Natural killer cell (primary cell): ENCODE measurements at regions not wholly inside any gene's neighbourhood (a gene's known extent, or its start where the extent isn't known, plus 50 kb on each side); places are given as distances from the start of the nearest gene placed in this dataset.

Source experiments
- ATAC-seq, 3 donors: fragments of 150-1000 bp in 2 of 3; fragments of 200-7000 bp in 1 of 3; cut with Tn5 transposase; 1 replicate in 1 of 3; 2 replicates in 2 of 3; pipeline ENCODE4 v1.10.0; 2021; ENCODE audit warnings: mild to moderate bottlenecking in 2 of 3, moderate library complexity in 2 of 3
- DNase-seq, 2 donors: peaks; one replicate each; pipeline versions ENCODE4 v3.0.0 to v3.0.0-alpha.2; 2013 to 2021; ENCODE audit warnings: mixed read lengths in 1 of 2
- H3K27ac ChIP-seq: one replicate; pipeline ENCODE4 v1.5.1; 2013; ENCODE audit warnings: mild to moderate bottlenecking, low read length
- H3K27me3 ChIP-seq: one replicate; pipeline ENCODE4 v1.6.1; 2013; ENCODE audit warnings: low read length; ENCODE audit not compliant: control insufficient read depth, insufficient read depth
- H3K36me3 ChIP-seq: one replicate; pipeline ENCODE4 v1.6.1; 2013; ENCODE audit warnings: low read length; ENCODE audit not compliant: control insufficient read depth, insufficient read depth
- H3K4me1 ChIP-seq: one replicate; pipeline ENCODE4 v1.6.1; 2013; ENCODE audit warnings: low read length; ENCODE audit not compliant: control insufficient read depth, insufficient read depth
- H3K4me3 ChIP-seq: one replicate; pipeline ENCODE4 v1.5.1; 2013; ENCODE audit warnings: low read length
- H3K9me3 ChIP-seq: one replicate; pipeline ENCODE4 v1.6.1; 2013; ENCODE audit warnings: low read length; ENCODE audit not compliant: control insufficient read depth, insufficient read depth
- H3K27ac Mint-ChIP-seq, 2 donors: one replicate each; pipeline ENCODE4 v1.8.0; 2022; ENCODE audit warnings: mild to moderate bottlenecking in 2 of 2, mixed read lengths in 2 of 2, moderate library complexity in 1 of 2
- H3K27me3 Mint-ChIP-seq, 2 donors: one replicate each; pipeline ENCODE4 v1.8.0; 2022; ENCODE audit warnings: low read depth in 2 of 2, mixed read lengths in 2 of 2
- H3K36me3 Mint-ChIP-seq: one replicate; pipeline ENCODE4 v1.8.0; 2022; ENCODE audit warnings: mixed read lengths
- H3K4me1 Mint-ChIP-seq, 2 donors: one replicate each; pipeline ENCODE4 v1.8.0; 2022; ENCODE audit warnings: mixed read lengths in 2 of 2
- H3K4me3 Mint-ChIP-seq: one replicate; pipeline ENCODE4 v1.8.0; 2022; ENCODE audit warnings: mild to moderate bottlenecking, moderate library complexity, mixed read lengths
- H3K9me3 Mint-ChIP-seq, 2 donors: one replicate each; pipeline ENCODE4 v1.8.0; 2022; ENCODE audit warnings: mixed read lengths in 2 of 2
- WGBS: methylation state at CpG from one replicate; pipeline ENCODE4 v1.1.7; 2013; ENCODE audit warnings: missing lambda C conversion rate; ENCODE audit not compliant: insufficient coverage; 5-methylcytosine and 5-hydroxymethylcytosine counted together
- intact Hi-C: fragments of 100-400 bp; cut with micrococcal nuclease; formaldehyde crosslinking; loops from one replicate; pipeline ENCODE4 v1.14.2; 2022
- TF ChIP-seq, protein P1 (sequence below): fragments of 200-600 bp; IDR thresholded peaks from one replicate; pipeline ENCODE4 v1.8.0; 2022; ENCODE audit warnings: antibody characterized with exemption

DNA sequence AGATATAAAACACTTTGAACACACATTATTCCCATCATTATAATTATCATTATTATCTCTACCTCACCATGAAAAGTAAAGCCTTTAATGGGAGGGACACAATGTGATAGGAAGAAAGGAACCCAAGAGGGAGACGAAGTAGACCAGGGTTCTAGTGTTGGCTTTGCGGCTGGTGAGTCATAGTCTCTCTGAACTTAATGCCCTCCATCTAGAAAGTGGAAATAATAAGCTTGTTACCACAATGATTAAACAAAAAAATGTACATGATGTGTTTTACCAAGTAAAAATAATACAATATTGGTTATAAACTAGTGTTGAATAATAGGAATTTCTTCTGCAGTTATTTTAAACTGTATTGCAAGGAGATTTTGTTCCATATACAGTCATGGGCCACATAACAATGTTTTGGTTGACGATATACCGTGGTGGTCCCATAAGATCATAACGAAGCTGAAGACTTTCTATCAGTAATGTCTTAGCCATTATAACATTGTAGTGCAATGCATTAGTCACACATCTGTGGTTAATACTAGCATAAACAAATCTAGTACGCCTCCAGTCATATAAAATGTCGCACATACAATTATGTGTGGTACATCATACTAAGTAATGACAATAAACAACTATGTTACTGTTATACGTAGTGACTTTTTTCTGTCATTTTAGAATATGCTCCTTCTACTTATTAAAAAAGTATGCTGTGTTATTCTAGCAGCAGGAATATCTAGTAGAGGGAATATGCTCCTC lies 450.6 kb upstream of the SORCS1 start:
- H3K9me3 Mint-ChIP-seq = peaks cover 5 to 10% of the 10 kb centered on the region in 2 donors
- no peaks in the 10 kb centered on the region for H3K36me3 Mint-ChIP-seq
- Histone ChIP-seq H3K9me3 (no peaks in the 10 kb centered on the region), H3K27me3 (no peaks in the 10 kb centered on the region), H3K36me3 (no peaks in the 10 kb centered on the region), H3K4me3 (no peak overlapping the region), H3K4me1 (no peaks in the 10 kb centered on the region), H3K27ac (no peak overlapping the region)
- 65% methylated on average over 4 of the region's 8 CpGs for WGBS
- H3K4me1 Mint-ChIP-seq = no peaks in the 10 kb centered on the region
- DNase-seq = no peak
- H3K27me3 Mint-ChIP-seq = no peaks in the 10 kb centered on the region
- H3K27ac Mint-ChIP-seq = no peak overlapping the region
- ATAC-seq = no peak
- TF ChIP-seq, protein P1, sequence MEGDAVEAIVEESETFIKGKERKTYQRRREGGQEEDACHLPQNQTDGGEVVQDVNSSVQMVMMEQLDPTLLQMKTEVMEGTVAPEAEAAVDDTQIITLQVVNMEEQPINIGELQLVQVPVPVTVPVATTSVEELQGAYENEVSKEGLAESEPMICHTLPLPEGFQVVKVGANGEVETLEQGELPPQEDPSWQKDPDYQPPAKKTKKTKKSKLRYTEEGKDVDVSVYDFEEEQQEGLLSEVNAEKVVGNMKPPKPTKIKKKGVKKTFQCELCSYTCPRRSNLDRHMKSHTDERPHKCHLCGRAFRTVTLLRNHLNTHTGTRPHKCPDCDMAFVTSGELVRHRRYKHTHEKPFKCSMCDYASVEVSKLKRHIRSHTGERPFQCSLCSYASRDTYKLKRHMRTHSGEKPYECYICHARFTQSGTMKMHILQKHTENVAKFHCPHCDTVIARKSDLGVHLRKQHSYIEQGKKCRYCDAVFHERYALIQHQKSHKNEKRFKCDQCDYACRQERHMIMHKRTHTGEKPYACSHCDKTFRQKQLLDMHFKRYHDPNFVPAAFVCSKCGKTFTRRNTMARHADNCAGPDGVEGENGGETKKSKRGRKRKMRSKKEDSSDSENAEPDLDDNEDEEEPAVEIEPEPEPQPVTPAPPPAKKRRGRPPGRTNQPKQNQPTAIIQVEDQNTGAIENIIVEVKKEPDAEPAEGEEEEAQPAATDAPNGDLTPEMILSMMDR = no peak
- intact Hi-C loops = no loop called here
- no peak overlapping the region for H3K4me3 Mint-ChIP-seq

GRCh38 chr10:107611115-107611514 lies 446.6 kb upstream of the SORCS1 start:
- TF ChIP-seq, protein P1 = no peak

GRCh38 chr10:107589081-107589480 lies 424.6 kb upstream of the SORCS1 start:
- Mint-ChIP-seq H3K36me3 (no peaks in the 10 kb centered on the region), H3K4me1 (no peaks in the 10 kb centered on the region), H3K4me3 (no peak overlapping the region), H3K9me3 (peaks cover 12 to 13% of the 10 kb centered on the region in 2 donors), H3K27ac (no peak overlapping the region), H3K27me3 (no peaks in the 10 kb centered on the region)
- TF ChIP-seq, protein P1 = no peak
- no peaks in the 10 kb centered on the region for H3K36me3 ChIP-seq
- H3K4me1 ChIP-seq = no peaks in the 10 kb centered on the region
- DNase-seq (no peak), ATAC-seq (no peak)
- no peaks in the 10 kb centered on the region for H3K9me3 ChIP-seq
- intact Hi-C loops = no loop called here
- WGBS = 91% methylated on average over 2 of the region's 3 CpGs
- H3K27ac ChIP-seq = no peak overlapping the region
- H3K27me3 ChIP-seq = no peaks in the 10 kb centered on the region
- H3K4me3 ChIP-seq = no peak overlapping the region

More at GRCh38 chr10:107611115-107611514, 446.6 kb upstream of the SORCS1 start:
- peaks cover 3 to 7% of the 10 kb centered on the region in 2 donors for H3K9me3 Mint-ChIP-seq
- H3K36me3 ChIP-seq = no peaks in the 10 kb centered on the region
- H3K4me3 ChIP-seq = no peak overlapping the region
- intact Hi-C loops = no loop called here
- H3K27me3 Mint-ChIP-seq = no peaks in the 10 kb centered on the region
- H3K4me3 Mint-ChIP-seq = no peak overlapping the region
- H3K4me1 Mint-ChIP-seq = no peaks in the 10 kb centered on the region
- no peak for ATAC-seq
- no peaks in the 10 kb centered on the region for H3K27me3 ChIP-seq
- no peaks in the 10 kb centered on the region for H3K9me3 ChIP-seq
- no peaks in the 10 kb centered on the region for H3K36me3 Mint-ChIP-seq
- H3K4me1 ChIP-seq = no peaks in the 10 kb centered on the region
- no peak overlapping the region for H3K27ac Mint-ChIP-seq
- DNase-seq = no peak
- no peak overlapping the region for H3K27ac ChIP-seq

GRCh38 chr10:107585630-107586029 lies 421.1 kb upstream of the SORCS1 start:
- 92% methylated on average over 3 of the region's 3 CpGs for WGBS
- DNase-seq (no peak), ATAC-seq (no peak)
- Histone ChIP-seq H3K4me3 (no peak overlapping the region), H3K27ac (no peak overlapping the region), H3K36me3 (no peaks in the 10 kb centered on the region), H3K27me3 (no peaks in the 10 kb centered on the region), H3K4me1 (no peaks in the 10 kb centered on the region), H3K9me3 (no peaks in the 10 kb centered on the region)
- peaks cover 8 to 9% of the 10 kb centered on the region in 2 donors for H3K9me3 Mint-ChIP-seq
- H3K27ac Mint-ChIP-seq = no peak overlapping the region
- no peaks in the 10 kb centered on the region for H3K27me3 Mint-ChIP-seq
- H3K4me3 Mint-ChIP-seq = no peak overlapping the region
- H3K36me3 Mint-ChIP-seq = no peaks in the 10 kb centered on the region
- intact Hi-C loops = no loop called here
- no peaks in the 10 kb centered on the region for H3K4me1 Mint-ChIP-seq
- TF ChIP-seq, protein P1 = no peak
